Ascending aorta (tissue), 2 donors: ENCODE measurements at regions not wholly inside any gene's neighbourhood (a gene's known extent, or its start where the extent isn't known, plus 50 kb on each side); places are given as distances from the start of the nearest gene placed in this dataset.

Source experiments
- DNase-seq, 2 donors: peaks; one replicate each; pipeline ENCODE4 v3.0.0-alpha.2; 2019; ENCODE audit warnings: low spot score in 2 of 2
- H3K27ac ChIP-seq, 2 donors: fragments of 200-600 bp; sonication (generic); one replicate each; pipeline ENCODE4 v1.5.1; 2016 to 2017; ENCODE audit warnings: mild to moderate bottlenecking in 1 of 2
- H3K27me3 ChIP-seq: fragments of 200-600 bp; sonication (generic); one replicate; pipeline ENCODE4 v1.5.1; 2017
- H3K36me3 ChIP-seq, 2 donors: fragments of 200-600 bp; sonication (generic); one replicate each; pipeline ENCODE4 v1.5.1; 2016
- H3K4me1 ChIP-seq, 2 donors: fragments of 200-600 bp; sonication (generic); one replicate each; pipeline ENCODE4 v1.5.1; 2016 to 2017; ENCODE audit warnings: mild to moderate bottlenecking in 1 of 2
- H3K4me3 ChIP-seq, 2 donors: fragments of 200-600 bp; sonication (generic); one replicate each; pipeline ENCODE4 v1.5.1; 2016 to 2017; ENCODE audit warnings: mild to moderate bottlenecking in 1 of 2
- H3K9me3 ChIP-seq, 2 donors: fragments of 200-600 bp; sonication (generic); one replicate each; pipeline ENCODE4 v1.5.1; 2016
- intact Hi-C: fragments of 100-400 bp; cut with DNase I; formaldehyde crosslinking; loops from one replicate; pipeline ENCODE4 v1.15.1; 2023
- TF ChIP-seq, protein P1 (sequence below), 3 experiments: fragments of 200-600 bp in 2 of 3; fragments of 450-650 bp in 1 of 3; sonication (generic) in 2 of 3; IDR thresholded peaks; one replicate each; pipeline ENCODE4 v1.5.1; 2016 to 2019; ENCODE audit warnings: antibody characterized with exemption in 3 of 3, mild to moderate bottlenecking in 1 of 3, moderate library complexity in 1 of 3

DNA sequence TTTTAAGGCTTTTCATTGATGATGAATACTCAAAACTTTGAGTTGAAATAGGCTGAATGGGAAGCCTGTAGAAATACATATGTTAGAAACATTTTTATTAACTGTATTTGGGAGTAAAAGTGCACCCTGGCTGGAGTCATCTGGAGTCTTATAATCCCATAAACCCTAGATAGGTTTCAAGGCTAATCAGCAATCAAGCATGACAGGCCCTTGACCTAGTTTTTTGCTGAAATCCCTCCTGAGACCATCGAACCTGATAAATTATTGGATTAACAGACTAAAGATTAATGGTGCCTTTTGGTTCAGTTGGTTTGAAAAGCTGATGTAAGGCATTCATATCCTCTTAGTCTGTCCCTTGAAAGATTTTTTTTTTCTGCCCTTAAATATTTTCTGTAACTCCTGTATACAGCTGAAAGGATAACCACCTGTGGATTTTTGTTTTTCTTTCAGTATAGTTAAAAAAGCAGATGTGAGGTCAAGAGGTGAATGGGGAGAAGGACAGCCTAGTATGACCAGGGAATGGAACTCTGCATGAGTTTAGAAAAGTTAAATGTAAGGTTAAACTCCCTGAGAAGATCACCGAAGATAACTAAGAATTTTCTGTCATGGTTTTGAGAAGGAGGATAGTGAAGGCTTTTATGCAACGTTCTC lies 69.4 kb upstream of the STXBP5L start:
- Histone ChIP-seq H3K36me3 (no peaks in the 10 kb centered on the region), H3K27me3 (no peaks in the 10 kb centered on the region), H3K4me3 (no peak overlapping the region), H3K27ac (no peak overlapping the region), H3K4me1 (no peaks in the 10 kb centered on the region), H3K9me3 (no peaks in the 10 kb centered on the region)
- intact Hi-C loops, result no loop called here
- TF ChIP-seq, protein P1, sequence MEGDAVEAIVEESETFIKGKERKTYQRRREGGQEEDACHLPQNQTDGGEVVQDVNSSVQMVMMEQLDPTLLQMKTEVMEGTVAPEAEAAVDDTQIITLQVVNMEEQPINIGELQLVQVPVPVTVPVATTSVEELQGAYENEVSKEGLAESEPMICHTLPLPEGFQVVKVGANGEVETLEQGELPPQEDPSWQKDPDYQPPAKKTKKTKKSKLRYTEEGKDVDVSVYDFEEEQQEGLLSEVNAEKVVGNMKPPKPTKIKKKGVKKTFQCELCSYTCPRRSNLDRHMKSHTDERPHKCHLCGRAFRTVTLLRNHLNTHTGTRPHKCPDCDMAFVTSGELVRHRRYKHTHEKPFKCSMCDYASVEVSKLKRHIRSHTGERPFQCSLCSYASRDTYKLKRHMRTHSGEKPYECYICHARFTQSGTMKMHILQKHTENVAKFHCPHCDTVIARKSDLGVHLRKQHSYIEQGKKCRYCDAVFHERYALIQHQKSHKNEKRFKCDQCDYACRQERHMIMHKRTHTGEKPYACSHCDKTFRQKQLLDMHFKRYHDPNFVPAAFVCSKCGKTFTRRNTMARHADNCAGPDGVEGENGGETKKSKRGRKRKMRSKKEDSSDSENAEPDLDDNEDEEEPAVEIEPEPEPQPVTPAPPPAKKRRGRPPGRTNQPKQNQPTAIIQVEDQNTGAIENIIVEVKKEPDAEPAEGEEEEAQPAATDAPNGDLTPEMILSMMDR (IDR thresholded peaks at IDR 0.05), result no peak
- DNase-seq, result no peak

DNA sequence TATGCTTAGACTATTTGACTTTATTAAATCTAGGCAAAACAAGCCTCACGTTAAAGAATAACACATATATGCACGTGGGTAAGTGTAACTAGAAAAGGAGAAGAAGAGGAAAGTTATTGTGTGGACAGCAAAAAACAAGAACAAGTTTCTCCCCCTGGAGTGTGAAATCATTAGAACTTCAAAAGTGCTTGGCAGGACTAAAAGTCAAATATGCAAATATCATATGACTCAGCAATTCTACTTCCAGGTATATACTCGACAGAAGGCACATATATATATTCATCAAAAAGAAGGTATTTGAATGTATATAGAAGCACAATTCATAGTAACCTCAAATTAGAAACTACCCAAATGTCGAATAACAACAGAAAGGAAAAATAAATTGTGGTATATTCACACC lies 68.9 kb upstream of the STXBP5L start:
- no peaks in the 10 kb centered on the region for H3K9me3 ChIP-seq
- DNase-seq, result no peak

DNA sequence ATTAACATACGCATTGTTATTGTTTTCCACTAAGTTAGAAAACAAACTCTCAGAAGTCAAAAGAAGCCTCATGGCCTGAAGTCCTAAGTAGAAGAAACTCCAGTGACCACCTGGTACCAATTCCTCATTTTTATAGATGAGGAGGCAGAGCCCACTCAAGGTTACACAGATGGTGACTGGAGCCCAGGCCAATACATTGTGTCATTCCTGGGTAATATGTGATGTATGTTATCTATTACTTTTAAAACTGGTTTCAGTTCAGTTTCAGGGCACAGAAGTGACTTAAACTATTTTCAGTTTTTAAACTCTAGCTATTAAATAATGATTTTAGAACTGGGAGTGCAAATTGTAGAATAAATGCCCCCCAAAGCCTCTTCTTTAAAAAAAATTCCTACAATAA lies 66.7 kb upstream of the STXBP5L start:
- Histone ChIP-seq H3K9me3 (no peaks in the 10 kb centered on the region), H3K27ac (no peak overlapping the region), H3K27me3 (no peaks in the 10 kb centered on the region), H3K4me3 (no peak overlapping the region), H3K4me1 (no peaks in the 10 kb centered on the region), H3K36me3 (no peaks in the 10 kb centered on the region)
- no peak for DNase-seq
- TF ChIP-seq, protein P1 (IDR thresholded peaks at IDR 0.05), result no peak
- intact Hi-C loops, result no loop called here

More for the DNA sequence above, 68.9 kb upstream of the STXBP5L start:
- H3K27me3 ChIP-seq, result no peaks in the 10 kb centered on the region
- intact Hi-C loops, result no loop called here
- no peaks in the 10 kb centered on the region for H3K4me1 ChIP-seq
- H3K27ac ChIP-seq, result no peak overlapping the region
- H3K36me3 ChIP-seq, result no peaks in the 10 kb centered on the region
- TF ChIP-seq, protein P1 (IDR thresholded peaks at IDR 0.05), result no peak
- H3K4me3 ChIP-seq, result no peak overlapping the region

DNA sequence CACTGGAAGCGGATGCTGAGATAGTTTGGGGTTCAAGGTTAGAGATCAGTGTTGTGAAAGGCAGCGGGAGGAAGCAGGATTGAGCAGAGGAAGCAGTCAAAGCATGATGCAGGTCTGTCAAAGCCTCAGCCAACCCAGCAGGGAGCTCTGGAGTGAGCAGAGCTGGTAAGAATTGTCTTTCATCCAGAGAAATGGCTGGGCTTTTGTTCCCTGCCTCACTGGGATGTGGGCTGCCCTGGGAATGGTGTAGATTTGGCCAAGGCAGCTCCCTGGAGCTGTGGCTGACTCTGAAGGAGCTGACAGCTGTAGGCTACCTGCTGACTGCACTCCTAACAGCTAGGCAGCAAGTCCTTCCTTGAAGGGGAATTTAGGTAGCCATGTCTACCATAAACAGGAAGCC lies 61.9 kb upstream of the STXBP5L start:
- no peak overlapping the region for H3K27ac ChIP-seq
- H3K4me3 ChIP-seq, result no peak overlapping the region
- no peak for DNase-seq
- no peaks in the 10 kb centered on the region for H3K9me3 ChIP-seq
- intact Hi-C loops, result no loop called here
- no peaks in the 10 kb centered on the region for H3K4me1 ChIP-seq
- TF ChIP-seq, protein P1 (IDR thresholded peaks at IDR 0.05), result no peak
- H3K36me3 ChIP-seq, result no peaks in the 10 kb centered on the region
- H3K27me3 ChIP-seq, result no peaks in the 10 kb centered on the region

DNA sequence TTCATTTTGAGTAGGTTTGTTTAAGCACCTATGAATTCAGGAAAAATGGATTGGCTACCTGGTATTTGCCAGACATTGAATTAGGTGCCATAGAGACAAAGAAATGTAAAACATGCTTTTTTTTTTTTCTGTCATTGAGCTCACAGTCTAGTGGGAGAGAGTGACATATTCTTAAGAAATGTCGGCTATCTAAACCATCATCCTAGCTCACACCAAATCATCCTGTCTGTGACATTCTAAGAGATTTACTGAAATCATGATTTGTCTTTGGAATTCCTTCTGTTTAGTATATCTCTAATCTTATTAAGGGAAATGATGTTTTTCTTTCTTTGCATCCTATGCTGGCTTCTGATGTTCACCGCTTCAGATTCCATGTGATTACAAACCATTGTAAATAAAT lies 59.5 kb upstream of the STXBP5L start:
- no peaks in the 10 kb centered on the region for H3K9me3 ChIP-seq
- intact Hi-C loops, result no loop called here
- TF ChIP-seq, protein P1 (IDR thresholded peaks at IDR 0.05), result no peak
- H3K4me1 ChIP-seq, result no peaks in the 10 kb centered on the region
- no peak overlapping the region for H3K4me3 ChIP-seq
- no peak overlapping the region for H3K27ac ChIP-seq
- H3K36me3 ChIP-seq, result no peaks in the 10 kb centered on the region
- no peak for DNase-seq
- no peaks in the 10 kb centered on the region for H3K27me3 ChIP-seq
